ENCODE measurements at regions not wholly inside any gene's neighbourhood (a gene's known extent, or its start where the extent isn't known, plus 50 kb on each side); places are given as distances from the start of the nearest gene placed in this dataset.

DNA sequence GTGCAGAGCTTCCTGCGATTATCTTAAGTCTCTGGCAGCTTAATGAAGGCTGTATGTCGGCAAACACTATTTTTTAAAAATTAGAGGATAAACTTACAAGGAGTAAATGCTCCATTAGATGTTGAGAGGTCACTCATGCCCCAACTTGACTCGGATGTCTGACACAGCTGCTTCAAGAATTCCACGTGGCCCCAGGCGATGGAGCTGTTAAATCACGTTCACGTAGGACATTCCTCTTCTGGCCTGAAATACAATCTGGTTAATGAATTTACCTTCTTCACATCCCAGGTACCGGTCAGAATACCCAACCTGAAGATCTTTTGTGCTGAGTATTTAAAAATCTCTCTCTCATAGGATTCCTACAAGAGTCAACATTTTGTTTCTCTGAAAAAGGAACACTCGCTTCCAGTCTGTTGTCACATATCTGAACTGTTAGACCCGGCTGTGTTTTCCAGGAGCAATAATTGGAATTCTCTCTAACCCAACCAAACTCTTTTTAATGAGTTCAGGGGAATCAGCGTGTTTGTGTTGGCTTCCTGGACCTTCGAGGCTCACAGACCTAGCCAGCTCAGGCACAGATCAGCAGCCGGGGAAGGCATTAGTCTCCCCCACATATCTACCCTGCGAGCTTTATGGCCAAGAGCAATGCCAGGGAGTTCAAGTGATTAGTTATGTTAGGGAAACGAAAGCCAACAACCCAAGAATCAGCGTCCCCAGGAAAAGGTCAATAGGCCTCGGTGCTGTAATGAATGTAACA lies 284.9 kb downstream of the FGFR2 start:
- Histone ChIP-seq H2AFZ (ENCODE audit: low read depth, low read length, severe bottlenecking) (no peak overlapping the region), H3K4me2 (ENCODE audit: low read depth, low read length, poor library complexity, severe bottlenecking) (no peak overlapping the region)
- TF ChIP-seq EZH2phosphoT487 (conservative IDR thresholded peaks at IDR 0.05; ENCODE audit: low read length) = no peak
- TF ChIP-seq, protein P1, sequence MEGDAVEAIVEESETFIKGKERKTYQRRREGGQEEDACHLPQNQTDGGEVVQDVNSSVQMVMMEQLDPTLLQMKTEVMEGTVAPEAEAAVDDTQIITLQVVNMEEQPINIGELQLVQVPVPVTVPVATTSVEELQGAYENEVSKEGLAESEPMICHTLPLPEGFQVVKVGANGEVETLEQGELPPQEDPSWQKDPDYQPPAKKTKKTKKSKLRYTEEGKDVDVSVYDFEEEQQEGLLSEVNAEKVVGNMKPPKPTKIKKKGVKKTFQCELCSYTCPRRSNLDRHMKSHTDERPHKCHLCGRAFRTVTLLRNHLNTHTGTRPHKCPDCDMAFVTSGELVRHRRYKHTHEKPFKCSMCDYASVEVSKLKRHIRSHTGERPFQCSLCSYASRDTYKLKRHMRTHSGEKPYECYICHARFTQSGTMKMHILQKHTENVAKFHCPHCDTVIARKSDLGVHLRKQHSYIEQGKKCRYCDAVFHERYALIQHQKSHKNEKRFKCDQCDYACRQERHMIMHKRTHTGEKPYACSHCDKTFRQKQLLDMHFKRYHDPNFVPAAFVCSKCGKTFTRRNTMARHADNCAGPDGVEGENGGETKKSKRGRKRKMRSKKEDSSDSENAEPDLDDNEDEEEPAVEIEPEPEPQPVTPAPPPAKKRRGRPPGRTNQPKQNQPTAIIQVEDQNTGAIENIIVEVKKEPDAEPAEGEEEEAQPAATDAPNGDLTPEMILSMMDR (IDR thresholded peaks at IDR 0.05; ENCODE audit: insufficient read depth, low read length, poor library complexity, severe bottlenecking) = no peak

DNA sequence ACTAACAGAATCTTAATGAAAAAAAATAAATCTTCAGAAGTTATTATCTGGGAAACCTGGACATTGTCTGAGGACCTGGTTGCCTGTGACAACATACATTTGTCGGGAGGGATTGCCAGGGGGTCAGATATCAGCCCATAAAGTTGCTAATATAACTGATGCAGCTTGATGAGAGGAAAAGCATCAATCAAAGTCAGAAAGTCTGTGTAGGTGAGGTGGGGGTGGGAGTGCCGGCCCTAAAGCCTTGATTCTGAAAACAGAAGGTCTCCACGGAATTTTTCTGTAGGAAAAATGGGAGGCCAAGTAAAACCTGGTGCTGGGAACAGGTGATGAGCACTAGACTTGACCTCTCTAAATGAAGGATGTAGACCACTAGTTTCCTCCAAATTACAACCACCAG lies 281.8 kb downstream of the FGFR2 start:
- H3K36me3 ChIP-seq (ENCODE audit: low read length) = no peaks in the 10 kb centered on the region

More for the DNA sequence above, 284.9 kb downstream of the FGFR2 start:
- Histone ChIP-seq H3K79me2 (ENCODE audit: insufficient read depth, low read length) (no peaks in the 10 kb centered on the region), H3K4me3 (ENCODE audit: insufficient read depth, low read length, poor library complexity, severe bottlenecking) (no peak overlapping the region), H3F3A (ENCODE audit: insufficient read depth) (no peaks in the 10 kb centered on the region), H4K20me1 (ENCODE audit: low read depth, low read length) (no peaks in the 10 kb centered on the region), H3K36me3 (ENCODE audit: low read length) (no peaks in the 10 kb centered on the region), H3K9me3 (ENCODE audit: insufficient read depth, low read length) (no peaks in the 10 kb centered on the region), H3K27ac (ENCODE audit: low read depth, low read length) (no peak overlapping the region), H3K9ac (ENCODE audit: low read length) (no peak overlapping the region), H3K27me3 (ENCODE audit: low read length) (no peaks in the 10 kb centered on the region), H3K9me2 (replicated peaks; ENCODE audit: insufficient read depth, low read length) (no peaks in the 10 kb centered on the region)

DNA sequence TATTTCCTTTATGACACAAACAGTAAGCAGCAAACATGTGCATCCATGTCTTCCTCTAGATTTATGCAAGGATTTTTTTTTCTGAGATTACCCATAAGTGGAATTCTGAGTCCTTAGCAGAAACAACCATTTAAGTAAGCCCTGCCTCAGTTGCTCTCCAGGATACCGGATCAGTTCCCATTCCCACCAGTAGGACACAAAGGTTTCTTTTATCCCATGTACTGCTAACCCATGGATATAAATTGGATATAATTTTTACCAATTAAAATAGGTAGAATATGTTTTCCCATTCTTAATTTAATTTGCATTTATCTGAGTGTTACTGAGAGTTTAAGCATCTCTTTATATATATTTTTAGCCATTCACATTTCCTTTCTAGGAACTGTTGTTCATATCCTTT lies 280.9 kb downstream of the FGFR2 start:
- Histone ChIP-seq H3K4me3 (ENCODE audit: insufficient read depth, low read length, poor library complexity, severe bottlenecking) (no peak overlapping the region), H3K9ac (ENCODE audit: low read length) (no peak overlapping the region), H3K9me2 (replicated peaks; ENCODE audit: insufficient read depth, low read length) (no peaks in the 10 kb centered on the region), H3F3A (ENCODE audit: insufficient read depth) (no peaks in the 10 kb centered on the region), H2AFZ (ENCODE audit: low read depth, low read length, severe bottlenecking) (no peak overlapping the region), H4K20me1 (ENCODE audit: low read depth, low read length) (no peaks in the 10 kb centered on the region), H3K27me3 (ENCODE audit: low read length) (no peaks in the 10 kb centered on the region), H3K36me3 (ENCODE audit: low read length) (no peaks in the 10 kb centered on the region), H3K79me2 (ENCODE audit: insufficient read depth, low read length) (no peaks in the 10 kb centered on the region), H3K9me3 (ENCODE audit: insufficient read depth, low read length) (no peaks in the 10 kb centered on the region), H3K27ac (ENCODE audit: low read depth, low read length) (no peak overlapping the region), H3K4me2 (ENCODE audit: low read depth, low read length, poor library complexity, severe bottlenecking) (no peak overlapping the region)
- TF ChIP-seq, protein P1 (IDR thresholded peaks at IDR 0.05; ENCODE audit: insufficient read depth, low read length, poor library complexity, severe bottlenecking) = no peak
- TF ChIP-seq EZH2phosphoT487 (conservative IDR thresholded peaks at IDR 0.05; ENCODE audit: low read length) = no peak

More for the DNA sequence above, 281.8 kb downstream of the FGFR2 start:
- no peaks in the 10 kb centered on the region for H3K27me3 ChIP-seq (ENCODE audit: low read length)
- H3K27ac ChIP-seq (ENCODE audit: low read depth, low read length) = no peak overlapping the region
- no peak for TF ChIP-seq EZH2phosphoT487 (conservative IDR thresholded peaks at IDR 0.05; ENCODE audit: low read length)
- TF ChIP-seq, protein P1 (IDR thresholded peaks at IDR 0.05; ENCODE audit: insufficient read depth, low read length, poor library complexity, severe bottlenecking) = no peak
- H4K20me1 ChIP-seq (ENCODE audit: low read depth, low read length) = no peaks in the 10 kb centered on the region
- no peak overlapping the region for H3K4me2 ChIP-seq (ENCODE audit: low read depth, low read length, poor library complexity, severe bottlenecking)
- no peak overlapping the region for H2AFZ ChIP-seq (ENCODE audit: low read depth, low read length, severe bottlenecking)
- H3K79me2 ChIP-seq (ENCODE audit: insufficient read depth, low read length) = no peaks in the 10 kb centered on the region
- no peak overlapping the region for H3K9ac ChIP-seq (ENCODE audit: low read length)
- H3K9me3 ChIP-seq (ENCODE audit: insufficient read depth, low read length) = no peaks in the 10 kb centered on the region
- H3F3A ChIP-seq (ENCODE audit: insufficient read depth) = no peaks in the 10 kb centered on the region
- no peak overlapping the region for H3K4me3 ChIP-seq (ENCODE audit: insufficient read depth, low read length, poor library complexity, severe bottlenecking)
- no peaks in the 10 kb centered on the region for H3K9me2 ChIP-seq (replicated peaks; ENCODE audit: insufficient read depth, low read length)
